Psoas muscle (tissue), 7 donors: ENCODE measurements at regions not wholly inside any gene's neighbourhood (a gene's known extent, or its start where the extent isn't known, plus 50 kb on each side); places are given as distances from the start of the nearest gene placed in this dataset.

Source experiments
- ATAC-seq, 4 donors: fragments of 200-7000 bp; cut with Tn5 transposase; one replicate each; pipeline ENCODE4 v1.9.1; 2020; ENCODE audit warnings: moderate library complexity in 3 of 4, mild to moderate bottlenecking in 2 of 4
- DNase-seq, 2 donors: peaks; one replicate each; pipeline ENCODE4 v3.0.0-alpha.2; 2020
- H3K27ac ChIP-seq: fragments of 200-600 bp; one replicate; pipeline ENCODE4 v1.8.0; 2022
- H3K27me3 ChIP-seq, 3 donors: fragments of 200-600 bp in 1 of 3; one replicate each; pipeline versions ENCODE4 v1.6.1 to v1.8.0; 2013 to 2022; ENCODE audit warnings: low read length in 2 of 3, mild to moderate bottlenecking in 2 of 3, moderate library complexity in 1 of 3; ENCODE audit not compliant: insufficient read depth in 3 of 3
- H3K36me3 ChIP-seq, 2 donors: fragments of 200-600 bp in 1 of 2; one replicate each; pipeline versions ENCODE4 v1.6.1 to v1.8.0; 2013 to 2022; ENCODE audit warnings: low read depth in 1 of 2, mild to moderate bottlenecking in 1 of 2, moderate library complexity in 1 of 2; ENCODE audit not compliant: insufficient read depth in 1 of 2
- H3K4me1 ChIP-seq: fragments of 200-600 bp; one replicate; pipeline ENCODE4 v1.8.0; 2022
- H3K4me3 ChIP-seq: fragments of 200-600 bp; one replicate; pipeline ENCODE4 v1.8.0; 2022; ENCODE audit warnings: mild to moderate bottlenecking
- H3K9me3 ChIP-seq: fragments of 200-600 bp; one replicate; pipeline ENCODE4 v1.8.0; 2022
- WGBS, 3 donors: extraction: QIAGEN DNeasy Blood & Tissue Kit; methylation state at CpG; one replicate each; pipeline versions ENCODE4 v1.1.6 to v1.1.7; 2013; 5-methylcytosine and 5-hydroxymethylcytosine counted together
- intact Hi-C, 2 donors: fragments of 100-400 bp; cut with DNase I; formaldehyde crosslinking; loops; one replicate each; pipeline versions ENCODE4 v1.11.0 to v1.14.2; 2022
- TF ChIP-seq, protein P1 (sequence below): fragments of 200-600 bp; IDR thresholded peaks from one replicate; pipeline ENCODE4 v1.8.0; 2022; ENCODE audit warnings: antibody characterized with exemption
- donor health status: healthy with polysubstance abuse.
- donor health status: DM: no; HTN: no; CAD: no; lungs with moderate emphysema.
- donor health status: Bipolar disorder and iron deficiency.
- donor health status: healthy.
- donor health status: DM: yes; HTN: yes; CAD: no.
- donor health status: DM: no; HTN: no; CAD: no.
- donor health status: DM: yes; HTN: yes; CAD: no.

DNA sequence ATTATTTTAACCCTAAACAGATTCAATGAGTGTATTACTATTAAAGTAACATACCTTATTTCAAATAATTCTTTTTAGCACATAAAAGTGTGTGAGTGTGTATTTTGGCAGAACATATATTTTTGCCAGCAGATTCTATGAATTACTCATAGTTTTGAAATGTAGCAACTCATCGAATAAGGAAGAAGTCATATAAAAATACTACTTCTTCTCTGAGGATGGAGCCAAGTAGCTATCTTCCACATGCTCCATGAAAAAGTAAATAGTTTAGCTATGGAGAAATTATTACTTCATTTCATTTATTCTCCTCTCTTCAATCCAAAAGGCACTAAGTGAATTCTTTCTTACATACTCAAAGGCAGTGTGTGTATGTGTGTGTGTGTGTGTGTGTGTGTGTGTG is 1090.4 kb upstream of the CDH6 start:
- WGBS, 3 donors: 63 to 88% (median 76%) methylated on average over 1 of the region's 1 CpG
- intact Hi-C loops: no loop called here
- no peaks in the 10 kb centered on the region for H3K4me1 ChIP-seq
- H3K36me3 ChIP-seq: no peaks in the 10 kb centered on the region
- H3K4me3 ChIP-seq: no peak overlapping the region
- no peaks in the 10 kb centered on the region for H3K9me3 ChIP-seq
- no peak for ATAC-seq
- H3K27ac ChIP-seq: no peak overlapping the region
- H3K27me3 ChIP-seq: no peaks in the 10 kb centered on the region
- DNase-seq: no peak
- TF ChIP-seq, protein P1, sequence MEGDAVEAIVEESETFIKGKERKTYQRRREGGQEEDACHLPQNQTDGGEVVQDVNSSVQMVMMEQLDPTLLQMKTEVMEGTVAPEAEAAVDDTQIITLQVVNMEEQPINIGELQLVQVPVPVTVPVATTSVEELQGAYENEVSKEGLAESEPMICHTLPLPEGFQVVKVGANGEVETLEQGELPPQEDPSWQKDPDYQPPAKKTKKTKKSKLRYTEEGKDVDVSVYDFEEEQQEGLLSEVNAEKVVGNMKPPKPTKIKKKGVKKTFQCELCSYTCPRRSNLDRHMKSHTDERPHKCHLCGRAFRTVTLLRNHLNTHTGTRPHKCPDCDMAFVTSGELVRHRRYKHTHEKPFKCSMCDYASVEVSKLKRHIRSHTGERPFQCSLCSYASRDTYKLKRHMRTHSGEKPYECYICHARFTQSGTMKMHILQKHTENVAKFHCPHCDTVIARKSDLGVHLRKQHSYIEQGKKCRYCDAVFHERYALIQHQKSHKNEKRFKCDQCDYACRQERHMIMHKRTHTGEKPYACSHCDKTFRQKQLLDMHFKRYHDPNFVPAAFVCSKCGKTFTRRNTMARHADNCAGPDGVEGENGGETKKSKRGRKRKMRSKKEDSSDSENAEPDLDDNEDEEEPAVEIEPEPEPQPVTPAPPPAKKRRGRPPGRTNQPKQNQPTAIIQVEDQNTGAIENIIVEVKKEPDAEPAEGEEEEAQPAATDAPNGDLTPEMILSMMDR: no peak

DNA sequence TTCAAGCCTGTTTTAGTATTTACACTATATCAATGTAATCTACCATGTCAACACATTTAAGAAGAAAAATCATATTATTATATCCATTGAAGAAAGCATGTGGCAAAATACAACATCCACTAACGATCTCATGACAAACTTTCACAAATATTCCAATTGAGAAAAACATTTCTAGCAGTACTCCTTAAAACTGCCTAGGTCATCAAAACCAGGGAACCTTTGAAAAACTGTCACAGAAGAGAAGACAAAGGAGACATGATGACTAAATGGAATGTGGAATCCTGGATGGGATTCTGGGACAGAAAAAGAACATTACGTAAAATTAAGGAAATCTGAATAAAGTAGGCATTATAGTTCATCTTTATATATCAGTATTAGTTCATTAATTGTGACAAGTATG is 1091.3 kb upstream of the CDH6 start:
- no peaks in the 10 kb centered on the region for H3K4me1 ChIP-seq
- no peak for DNase-seq
- H3K27me3 ChIP-seq: no peaks in the 10 kb centered on the region
- TF ChIP-seq, protein P1: no peak
- no peaks in the 10 kb centered on the region for H3K36me3 ChIP-seq
- no peak for ATAC-seq
- intact Hi-C loops: no loop called here
- H3K4me3 ChIP-seq: no peak overlapping the region
- H3K27ac ChIP-seq: no peak overlapping the region
- H3K9me3 ChIP-seq: no peaks in the 10 kb centered on the region
- 72 to 78% (median 73%) methylated on average over 2 of the region's 2 CpGs for WGBS, 3 donors

DNA sequence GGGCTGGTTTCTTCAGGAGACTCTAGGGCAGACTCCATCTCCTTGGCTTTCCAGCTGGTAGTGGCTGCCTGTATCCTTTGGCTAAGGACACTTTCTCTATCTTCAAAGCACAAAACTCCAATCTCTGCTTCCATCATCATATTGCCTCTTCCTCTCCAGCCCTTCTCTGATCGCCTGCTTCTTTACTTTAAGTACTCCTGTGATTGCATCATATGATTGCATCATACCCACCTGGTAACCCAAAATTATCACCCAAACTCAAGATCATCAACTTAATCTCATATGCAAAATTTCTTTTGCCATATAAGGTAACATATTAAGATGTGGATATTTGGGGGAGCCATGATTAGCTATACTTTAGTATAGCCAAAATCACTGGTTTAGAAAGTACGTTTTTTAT is 1092.6 kb upstream of the CDH6 start:
- Histone ChIP-seq H3K27ac (no peak overlapping the region), H3K9me3 (no peaks in the 10 kb centered on the region), H3K27me3 (no peaks in the 10 kb centered on the region), H3K4me3 (no peak overlapping the region), H3K36me3 (no peaks in the 10 kb centered on the region), H3K4me1 (no peaks in the 10 kb centered on the region)
- no peak for ATAC-seq
- 72 to 81% (median 80%) methylated on average over 2 of the region's 2 CpGs for WGBS, 3 donors
- intact Hi-C loops: no loop called here
- TF ChIP-seq, protein P1: no peak
- no peak for DNase-seq

DNA sequence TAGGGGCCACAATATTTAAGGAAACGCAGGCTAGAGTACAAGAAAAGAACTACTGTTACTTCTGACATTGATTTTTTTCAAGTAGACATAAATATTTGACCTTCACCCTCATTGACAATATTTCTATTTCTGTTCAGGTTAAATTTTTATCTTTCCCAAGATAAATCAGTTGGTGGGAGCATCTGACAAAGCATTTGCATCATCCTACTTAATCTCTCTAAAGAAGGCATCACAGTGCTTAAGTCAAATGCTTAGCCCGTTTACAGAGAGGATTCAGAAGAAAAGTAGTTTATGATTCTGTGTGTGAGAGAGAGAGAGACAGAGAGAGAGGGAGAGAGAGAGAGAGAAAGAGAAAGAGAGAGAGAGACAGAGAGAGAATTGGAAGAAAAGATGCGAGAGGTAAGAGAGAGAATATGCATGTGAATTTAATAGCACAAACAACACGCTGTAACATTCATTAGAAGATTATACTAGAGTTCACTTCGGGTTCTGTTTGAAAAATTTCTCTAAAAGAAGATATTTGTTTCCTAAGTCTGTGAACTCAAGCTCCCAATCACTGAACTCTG is 1093.3 kb upstream of the CDH6 start:
- Histone ChIP-seq H3K27me3 (no peaks in the 10 kb centered on the region), H3K9me3 (no peaks in the 10 kb centered on the region), H3K4me1 (no peaks in the 10 kb centered on the region), H3K4me3 (no peak overlapping the region), H3K27ac (no peak overlapping the region), H3K36me3 (no peaks in the 10 kb centered on the region)
- TF ChIP-seq, protein P1: no peak
- DNase-seq (no peak), ATAC-seq (no peak)
- WGBS, 3 donors: 19 to 42% (median 36%) methylated on average over 5 of the region's 5 CpGs
- intact Hi-C loops: no loop called here

DNA sequence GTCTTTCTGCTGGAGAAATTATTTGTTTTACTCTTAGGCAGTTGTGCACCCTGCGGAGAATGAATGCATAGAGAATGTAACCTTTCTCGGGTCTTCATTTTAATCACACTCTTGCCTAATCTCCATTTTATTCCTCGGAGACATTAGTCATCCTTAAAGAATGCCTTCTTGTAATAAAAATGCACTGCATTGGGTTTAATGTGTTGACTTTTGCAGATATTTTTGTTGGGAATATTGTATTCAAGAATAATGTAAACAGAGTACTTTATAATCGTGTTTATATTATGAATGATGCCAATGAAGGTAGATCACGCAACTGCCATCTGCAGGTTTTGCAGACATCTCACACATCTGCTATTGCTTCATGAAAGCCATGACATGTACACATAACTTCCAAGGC is 1093.9 kb upstream of the CDH6 start:
- no peak overlapping the region for H3K27ac ChIP-seq
- TF ChIP-seq, protein P1: no peak
- no peaks in the 10 kb centered on the region for H3K9me3 ChIP-seq
- 56 to 60% (median 59%) methylated on average over 5 of the region's 5 CpGs for WGBS, 3 donors
- no peaks in the 10 kb centered on the region for H3K27me3 ChIP-seq
- H3K4me3 ChIP-seq: no peak overlapping the region
- no peaks in the 10 kb centered on the region for H3K36me3 ChIP-seq
- no peaks in the 10 kb centered on the region for H3K4me1 ChIP-seq
- intact Hi-C loops: no loop called here
- ATAC-seq: no peak
- no peak for DNase-seq
